GM12878 (cell line): ENCODE measurements at regions not wholly inside any gene's neighbourhood (a gene's known extent, or its start where the extent isn't known, plus 50 kb on each side); places are given as distances from the start of the nearest gene placed in this dataset.

Source experiments
- ATAC-seq: fragments of 200-7000 bp; cut with Tn5 transposase; 3 replicates; pipeline ENCODE4 v1.9.1; 2020; ENCODE audit warnings: mild to moderate bottlenecking, moderate library complexity
- BruUV-seq: library from RNA; stranded (reverse); fragments of 400-500 nt; replicated peaks from 2 replicates; lab custom pipeline; 2021; lab: Mats Ljungman, UMichigan
- CTCF ChIA-PET: fragments of 300-600 bp; sonication (Branson Sonifier 250); formaldehyde crosslinking; extraction: SDS; loops from one replicate; lab custom pipeline; 2021; ENCODE audit warnings: inconsistent platforms; lab: Yijun Ruan, JAX
- POLR2A ChIA-PET: fragments of 350-600 bp; formaldehyde crosslinking; extraction: SDS; loops from one replicate; lab custom pipeline; 2021; ENCODE audit warnings: inconsistent platforms; lab: Charles Lee
- RAD21 ChIA-PET: fragments of 300-600 bp; sonication (Branson Sonifier 250); formaldehyde crosslinking; loops from one replicate; lab custom pipeline; 2023; ENCODE audit warnings: antibody characterized with exemption; ENCODE audit not compliant: unreplicated experiment; lab: Charles Lee
- SMC1A ChIA-PET: fragments of 300-600 bp; sonication (Branson Sonifier 250); formaldehyde crosslinking; loops from one replicate; lab custom pipeline; 2023; ENCODE audit not compliant: unreplicated experiment, uncharacterized antibody; lab: Charles Lee
- DNase-seq: peaks from one replicate; pipeline ENCODE4 v3.0.0-alpha.2; 2011; ENCODE audit warnings: low read depth, low spot score
- FAIRE-seq: peaks from 3 replicates; lab custom pipeline; 2011; peaks lifted over from hg19 to GRCh38; lab: Jason Lieb, UNC
- H2AFZ ChIP-seq: 2 replicates; pipeline ENCODE4 v1.6.0; 2011; ENCODE audit warnings: low read depth, low read length, control low read depth; ENCODE audit not compliant: control insufficient read depth
- H3K27ac ChIP-seq: 2 replicates; pipeline ENCODE4 v1.5.1; 2011; ENCODE audit warnings: control low read depth; ENCODE audit not compliant: control insufficient read depth, insufficient read depth
- H3K27me3 ChIP-seq, 2 experiments: replicated peaks in 1 of 2; 2 replicates each; pipeline versions ENCODE4 v1.6.0 to v1.6.1; 2011; ENCODE audit warnings: low read length in 1 of 2; ENCODE audit not compliant: control insufficient read depth in 2 of 2, insufficient read depth in 2 of 2
- H3K36me3 ChIP-seq, 2 experiments: 2 replicates each; pipeline ENCODE4 v1.5.1; 2011; ENCODE audit warnings: low read length in 1 of 2; ENCODE audit not compliant: control insufficient read depth in 2 of 2, insufficient read depth in 2 of 2
- H3K4me1 ChIP-seq: 2 replicates; pipeline ENCODE4 v1.6.1; 2011; ENCODE audit warnings: mild to moderate bottlenecking, low read length, moderate library complexity, mixed read lengths; ENCODE audit not compliant: control insufficient read depth, insufficient read depth
- H3K4me2 ChIP-seq: 2 replicates; pipeline ENCODE4 v1.6.0; 2011; ENCODE audit warnings: control low read depth; ENCODE audit not compliant: control insufficient read depth, insufficient read depth
- H3K4me3 ChIP-seq: fragments of 200-600 bp; sonication (generic); 2 replicates; pipeline ENCODE4 v1.5.1; 2016
- H3K79me2 ChIP-seq: 2 replicates; pipeline ENCODE4 v1.6.0; 2011; ENCODE audit warnings: low read length; ENCODE audit not compliant: control insufficient read depth, insufficient read depth
- H3K9ac ChIP-seq: 2 replicates; pipeline ENCODE4 v1.8.0; 2011; ENCODE audit warnings: low read length, control low read depth, mixed read lengths; ENCODE audit not compliant: control insufficient read depth, insufficient read depth
- H3K9me3 ChIP-seq: replicated peaks from 3 replicates; pipeline ENCODE4 v1.5.1; 2011; ENCODE audit warnings: mild to moderate bottlenecking, low read length; ENCODE audit not compliant: control insufficient read depth, insufficient read depth
- H4K20me1 ChIP-seq: 2 replicates; pipeline ENCODE4 v1.6.0; 2011; ENCODE audit not compliant: control insufficient read depth, insufficient read depth
- BHLHE40 ChIP-seq, 2 experiments: fragments of 450-650 bp in 1 of 2; IDR thresholded peaks; 2 replicates each; pipeline ENCODE4 v1.6.1; 2011 to 2017; ENCODE audit warnings: low read depth in 2 of 2, borderline replicate concordance in 1 of 2, improper control_type of control experiment in 1 of 2, low read length in 1 of 2, mild to moderate bottlenecking in 1 of 2
- CHD4 ChIP-seq: fragments of 200-600 bp; sonication (generic); IDR thresholded peaks from 2 replicates; pipeline ENCODE4 v1.6.1; 2016; ENCODE audit warnings: mild to moderate bottlenecking
- EP300 ChIP-seq, 2 experiments: fragments of 150-350 bp in 1 of 2; IDR thresholded peaks; 2 replicates each; pipeline ENCODE4 v1.6.1; 2011 to 2012; ENCODE audit warnings: low read depth in 2 of 2, low read length in 2 of 2, borderline replicate concordance in 1 of 2, improper control_type of control experiment in 1 of 2, inconsistent platforms in 1 of 2; ENCODE audit not compliant: control insufficient read depth in 1 of 2
- FOXM1 ChIP-seq: IDR thresholded peaks from 2 replicates; pipeline ENCODE4 v1.6.1; 2012; ENCODE audit warnings: low read depth, mild to moderate bottlenecking, inconsistent platforms, low read length, moderate library complexity
- HDAC6 ChIP-seq: fragments of 200-600 bp; sonication (generic); IDR thresholded peaks from one replicate; pipeline ENCODE4 v1.8.0; 2017; ENCODE audit warnings: antibody characterized with exemption; ENCODE audit not compliant: unreplicated experiment
- NBN ChIP-seq: fragments of 450-650 bp; IDR thresholded peaks from 2 replicates; pipeline ENCODE4 v1.6.1; 2016
- NFXL1 ChIP-seq: fragments of 450-650 bp; IDR thresholded peaks from 2 replicates; pipeline ENCODE4 v1.6.1; 2017; ENCODE audit warnings: antibody characterized with exemption, mild to moderate bottlenecking, borderline replicate concordance
- NR2F1 ChIP-seq: fragments of 450-650 bp; conservative IDR thresholded peaks from 2 replicates; pipeline ENCODE4 v1.6.1; 2017; ENCODE audit warnings: mild to moderate bottlenecking
- PAX5 ChIP-seq: IDR thresholded peaks from 2 replicates; pipeline ENCODE4 v1.6.1; 2011; ENCODE audit warnings: low read depth, low read length, borderline replicate concordance
- PML ChIP-seq: IDR thresholded peaks from 2 replicates; pipeline ENCODE4 v1.6.1; 2012; ENCODE audit warnings: low read length, inconsistent platforms
- POLR2AphosphoS5 ChIP-seq: IDR thresholded peaks from 2 replicates; pipeline ENCODE4 v1.6.1; 2011; ENCODE audit warnings: mild to moderate bottlenecking, low read length, inconsistent platforms
- SMARCA5 ChIP-seq: fragments of 450-650 bp; IDR thresholded peaks from 2 replicates; pipeline ENCODE4 v1.6.1; 2017; ENCODE audit warnings: mild to moderate bottlenecking
- SMC3 ChIP-seq: IDR thresholded peaks from 2 replicates; pipeline ENCODE4 v1.6.1; 2011; ENCODE audit warnings: low read length, improper control_type of control experiment, borderline replicate concordance
- SREBF1 ChIP-seq: IDR thresholded peaks from 2 replicates; pipeline ENCODE4 v1.6.1; 2012; ENCODE audit warnings: mild to moderate bottlenecking, low read length
- TARDBP ChIP-seq: IDR thresholded peaks from 2 replicates; pipeline ENCODE4 v1.6.1; 2016; ENCODE audit warnings: borderline replicate concordance
- TCF12 ChIP-seq: IDR thresholded peaks from 2 replicates; pipeline ENCODE4 v1.6.1; 2011; ENCODE audit warnings: low read depth, mild to moderate bottlenecking, low read length
- WRNIP1 ChIP-seq: IDR thresholded peaks from 2 replicates; pipeline ENCODE4 v1.6.1; 2011; ENCODE audit warnings: low read depth, low read length, improper control_type of control experiment, borderline replicate concordance
- ZNF24 ChIP-seq: fragments of 450-650 bp; IDR thresholded peaks from 2 replicates; pipeline ENCODE4 v1.6.1; 2017; ENCODE audit warnings: antibody characterized with exemption, mild to moderate bottlenecking
- ZSCAN29 ChIP-seq: fragments of 450-650 bp; IDR thresholded peaks from 2 replicates; pipeline ENCODE4 v1.6.1; 2017; ENCODE audit warnings: mild to moderate bottlenecking, moderate library complexity
- WGBS: methylation state at CpG from one replicate; pipeline ENCODE4 v1.1.6; 2016; ENCODE audit warnings: low lambda C conversion rate; ENCODE audit not compliant: insufficient replicate concordance, insufficient coverage; ENCODE audit errors: missing lambda C conversion rate; 5-methylcytosine and 5-hydroxymethylcytosine counted together
- in situ Hi-C: fragments of 300-500 bp; cut with MboI; formaldehyde crosslinking; loops from 9 replicates; pipeline ENCODE4 v1.14.3; 2018; ENCODE audit warnings: mixed read lengths
- intact Hi-C: fragments of 100-400 bp; cut with micrococcal nuclease; formaldehyde crosslinking; loops from one replicate; pipeline ENCODE4 v1.14.2; 2022; ENCODE audit not compliant: unreplicated experiment
- TF ChIP-seq, protein P1 (sequence below): fragments of 450-650 bp; conservative IDR thresholded peaks from 2 replicates; pipeline ENCODE4 v1.6.1; 2017; ENCODE audit warnings: mild to moderate bottlenecking, moderate library complexity

DNA sequence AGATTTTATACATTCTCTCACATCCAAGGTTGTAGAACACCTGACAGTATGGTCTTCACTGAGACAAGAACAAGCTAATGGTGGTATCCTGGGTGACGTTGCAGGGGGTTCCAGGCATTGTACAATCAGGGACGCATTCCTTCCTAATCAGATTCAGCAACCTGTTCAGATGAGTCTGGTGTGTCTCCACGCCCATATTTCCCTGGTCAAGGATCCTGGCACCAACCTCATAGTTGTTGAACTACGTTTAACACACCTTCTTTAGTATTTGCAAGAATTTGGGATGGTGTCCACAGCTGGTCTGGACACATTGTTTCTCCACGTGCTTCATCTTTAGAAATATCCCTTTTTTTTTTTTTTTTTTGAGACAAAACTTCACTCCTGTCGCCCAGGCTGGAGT, 161.0 kb upstream of the CDYL start:
- in situ Hi-C loops (no loop called here), intact Hi-C loops (no loop called here)
- Histone ChIP-seq H3K4me2 (no peak overlapping the region), H3K4me3 (no peak overlapping the region), H3K27me3 (no peaks in the 10 kb centered on the region; a peak in 1 of 4 replicates), H3K27ac (no peak overlapping the region), H3K9ac (no peak overlapping the region), H4K20me1 (no peaks in the 10 kb centered on the region), H3K36me3 (no peaks in the 10 kb centered on the region), H3K4me1 (no peaks in the 10 kb centered on the region), H3K79me2 (no peaks in the 10 kb centered on the region), H3K9me3 (no peaks in the 10 kb centered on the region; the same call in 2 of the 3 replicates), H2AFZ (no peak overlapping the region)
- no peak for DNase-seq
- no TSS peak for BruUV-seq
- ChIA-PET CTCF (no interaction called here), SMC1A (no interaction called here), POLR2A (no interaction called here), RAD21 (no interaction called here)
- WGBS = 4% methylated on average over 5 of the region's 6 CpGs
- TF ChIP-seq PAX5 = no peak
- TF ChIP-seq SMARCA5 = no peak
- TF ChIP-seq SMC3 = no peak
- TF ChIP-seq NBN = no peak
- no peak for TF ChIP-seq NR2F1
- TF ChIP-seq TCF12 = no peak
- TF ChIP-seq ZNF24 = no peak
- TF ChIP-seq TARDBP = no peak
- TF ChIP-seq, protein P1, sequence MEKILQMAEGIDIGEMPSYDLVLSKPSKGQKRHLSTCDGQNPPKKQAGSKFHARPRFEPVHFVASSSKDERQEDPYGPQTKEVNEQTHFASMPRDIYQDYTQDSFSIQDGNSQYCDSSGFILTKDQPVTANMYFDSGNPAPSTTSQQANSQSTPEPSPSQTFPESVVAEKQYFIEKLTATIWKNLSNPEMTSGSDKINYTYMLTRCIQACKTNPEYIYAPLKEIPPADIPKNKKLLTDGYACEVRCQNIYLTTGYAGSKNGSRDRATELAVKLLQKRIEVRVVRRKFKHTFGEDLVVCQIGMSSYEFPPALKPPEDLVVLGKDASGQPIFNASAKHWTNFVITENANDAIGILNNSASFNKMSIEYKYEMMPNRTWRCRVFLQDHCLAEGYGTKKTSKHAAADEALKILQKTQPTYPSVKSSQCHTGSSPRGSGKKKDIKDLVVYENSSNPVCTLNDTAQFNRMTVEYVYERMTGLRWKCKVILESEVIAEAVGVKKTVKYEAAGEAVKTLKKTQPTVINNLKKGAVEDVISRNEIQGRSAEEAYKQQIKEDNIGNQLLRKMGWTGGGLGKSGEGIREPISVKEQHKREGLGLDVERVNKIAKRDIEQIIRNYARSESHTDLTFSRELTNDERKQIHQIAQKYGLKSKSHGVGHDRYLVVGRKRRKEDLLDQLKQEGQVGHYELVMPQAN = no peak
- TF ChIP-seq CHD4 = no peak
- TF ChIP-seq HDAC6 = no peak
- TF ChIP-seq NFXL1 = no peak
- no peak for TF ChIP-seq EP300 (IDR thresholded peaks at IDR 0.05; ENCODE audit: borderline replicate concordance in 1 of 2, control insufficient read depth in 1 of 2, low read depth in 2 of 2, low read length in 2 of 2)
- no peak for TF ChIP-seq PML
- TF ChIP-seq ZSCAN29 = no peak
- TF ChIP-seq SREBF1 = no peak
- TF ChIP-seq POLR2AphosphoS5 = no peak
- TF ChIP-seq FOXM1 = no peak
- no peak for TF ChIP-seq WRNIP1
- TF ChIP-seq BHLHE40 (IDR thresholded peaks at IDR 0.05; ENCODE audit: borderline replicate concordance in 1 of 2, low read depth in 2 of 2, low read length in 1 of 2) = no peak
- FAIRE-seq = no peak
- no peak for ATAC-seq
